Neural progenitor cell (in vitro differentiated cells): ENCODE measurements at regions not wholly inside any gene's neighbourhood (a gene's known extent, or its start where the extent isn't known, plus 50 kb on each side); places are given as distances from the start of the nearest gene placed in this dataset.

Experiments
- EZH2 ChIP-seq: fragments of 200-600 bp; sonication (generic); IDR thresholded peaks from 2 replicates; pipeline ENCODE4 v1.6.1; 2017; ENCODE audit warnings: antibody characterized with exemption, mild to moderate bottlenecking, moderate library complexity
- EZH2phosphoT487 ChIP-seq: fragments of 200-600 bp; sonication (generic); IDR thresholded peaks from 2 replicates; pipeline ENCODE4 v1.6.1; 2017; ENCODE audit warnings: antibody characterized with exemption
- TF ChIP-seq, protein P1 (sequence below): fragments of 200-600 bp; sonication (generic); IDR thresholded peaks from 2 replicates; pipeline ENCODE4 v1.5.1; 2017; ENCODE audit warnings: antibody characterized with exemption, mild to moderate bottlenecking

DNA sequence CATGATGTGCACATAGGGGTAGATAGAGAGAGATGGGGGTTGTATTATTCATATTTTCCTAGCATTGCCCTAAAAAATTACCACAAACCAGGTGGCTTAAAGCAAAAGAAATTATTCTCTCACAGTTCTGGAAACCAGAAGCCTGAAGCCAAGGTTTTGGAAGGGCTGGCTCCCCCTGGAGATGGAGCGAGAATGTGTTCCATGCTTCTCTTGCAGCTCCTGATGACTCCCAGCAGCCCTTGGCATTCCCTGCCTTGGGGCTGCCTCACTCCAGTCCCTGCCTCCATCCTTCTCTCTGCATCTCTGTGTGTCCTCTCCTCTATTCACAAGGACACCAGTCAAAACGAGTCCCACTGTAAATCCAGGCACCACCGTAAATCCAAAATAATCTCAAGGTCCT lies 91.5 kb upstream of the FAM174B start:
- no peak for TF ChIP-seq EZH2phosphoT487
- TF ChIP-seq, protein P1, sequence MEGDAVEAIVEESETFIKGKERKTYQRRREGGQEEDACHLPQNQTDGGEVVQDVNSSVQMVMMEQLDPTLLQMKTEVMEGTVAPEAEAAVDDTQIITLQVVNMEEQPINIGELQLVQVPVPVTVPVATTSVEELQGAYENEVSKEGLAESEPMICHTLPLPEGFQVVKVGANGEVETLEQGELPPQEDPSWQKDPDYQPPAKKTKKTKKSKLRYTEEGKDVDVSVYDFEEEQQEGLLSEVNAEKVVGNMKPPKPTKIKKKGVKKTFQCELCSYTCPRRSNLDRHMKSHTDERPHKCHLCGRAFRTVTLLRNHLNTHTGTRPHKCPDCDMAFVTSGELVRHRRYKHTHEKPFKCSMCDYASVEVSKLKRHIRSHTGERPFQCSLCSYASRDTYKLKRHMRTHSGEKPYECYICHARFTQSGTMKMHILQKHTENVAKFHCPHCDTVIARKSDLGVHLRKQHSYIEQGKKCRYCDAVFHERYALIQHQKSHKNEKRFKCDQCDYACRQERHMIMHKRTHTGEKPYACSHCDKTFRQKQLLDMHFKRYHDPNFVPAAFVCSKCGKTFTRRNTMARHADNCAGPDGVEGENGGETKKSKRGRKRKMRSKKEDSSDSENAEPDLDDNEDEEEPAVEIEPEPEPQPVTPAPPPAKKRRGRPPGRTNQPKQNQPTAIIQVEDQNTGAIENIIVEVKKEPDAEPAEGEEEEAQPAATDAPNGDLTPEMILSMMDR, result no peak
- TF ChIP-seq EZH2, result no peak
